Lower leg skin (tissue), 3 donors: ENCODE measurements at regions not wholly inside any gene's neighbourhood (a gene's known extent, or its start where the extent isn't known, plus 50 kb on each side); places are given as distances from the start of the nearest gene placed in this dataset.

Experiments used
- POLR2A ChIP-seq, 2 donors: fragments of 450-650 bp; IDR thresholded peaks; one replicate each; pipeline ENCODE4 v1.6.1; 2016 to 2017; ENCODE audit warnings: antibody characterized with exemption in 2 of 2, mild to moderate bottlenecking in 1 of 2, moderate library complexity in 1 of 2
- TF ChIP-seq, protein P1 (sequence below), 3 donors: fragments of 450-650 bp; IDR thresholded peaks; one replicate each; pipeline ENCODE4 v1.5.1; 2016; ENCODE audit warnings: antibody characterized with exemption in 3 of 3, mild to moderate bottlenecking in 3 of 3, moderate library complexity in 2 of 3

DNA sequence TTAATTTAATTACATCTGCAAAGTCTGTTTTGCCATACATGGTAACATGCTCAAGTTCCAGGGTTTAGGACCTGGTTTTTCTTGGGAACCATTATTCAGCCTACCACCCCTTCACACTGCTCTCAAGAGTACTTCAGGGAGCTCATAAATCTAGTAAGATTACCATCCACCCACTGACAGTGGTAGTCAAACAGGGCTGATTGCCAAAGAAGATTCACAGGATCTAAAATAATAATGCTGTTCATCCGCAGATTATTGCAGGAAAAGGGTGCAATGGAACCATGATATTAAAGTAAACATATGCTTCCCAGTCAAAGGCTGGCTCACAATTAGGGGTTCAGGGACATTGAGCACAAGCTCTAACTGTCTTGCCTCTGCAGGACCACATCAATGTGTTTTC is 148.0 kb upstream of the CYRIA start:
- TF ChIP-seq, protein P1, sequence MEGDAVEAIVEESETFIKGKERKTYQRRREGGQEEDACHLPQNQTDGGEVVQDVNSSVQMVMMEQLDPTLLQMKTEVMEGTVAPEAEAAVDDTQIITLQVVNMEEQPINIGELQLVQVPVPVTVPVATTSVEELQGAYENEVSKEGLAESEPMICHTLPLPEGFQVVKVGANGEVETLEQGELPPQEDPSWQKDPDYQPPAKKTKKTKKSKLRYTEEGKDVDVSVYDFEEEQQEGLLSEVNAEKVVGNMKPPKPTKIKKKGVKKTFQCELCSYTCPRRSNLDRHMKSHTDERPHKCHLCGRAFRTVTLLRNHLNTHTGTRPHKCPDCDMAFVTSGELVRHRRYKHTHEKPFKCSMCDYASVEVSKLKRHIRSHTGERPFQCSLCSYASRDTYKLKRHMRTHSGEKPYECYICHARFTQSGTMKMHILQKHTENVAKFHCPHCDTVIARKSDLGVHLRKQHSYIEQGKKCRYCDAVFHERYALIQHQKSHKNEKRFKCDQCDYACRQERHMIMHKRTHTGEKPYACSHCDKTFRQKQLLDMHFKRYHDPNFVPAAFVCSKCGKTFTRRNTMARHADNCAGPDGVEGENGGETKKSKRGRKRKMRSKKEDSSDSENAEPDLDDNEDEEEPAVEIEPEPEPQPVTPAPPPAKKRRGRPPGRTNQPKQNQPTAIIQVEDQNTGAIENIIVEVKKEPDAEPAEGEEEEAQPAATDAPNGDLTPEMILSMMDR (IDR thresholded peaks at IDR 0.05), result no peak
- no peak for TF ChIP-seq POLR2A (IDR thresholded peaks at IDR 0.05)
